ENCODE measurements at regions not wholly inside any gene's neighbourhood (a gene's known extent, or its start where the extent isn't known, plus 50 kb on each side); places are given as distances from the start of the nearest gene placed in this dataset.

- no peaks in the 10 kb centered on the region for H4K20me1 ChIP-seq (ENCODE audit: control insufficient read depth, extremely low read depth, insufficient read depth, low read length)
- no peak overlapping the region for H3K27ac ChIP-seq (ENCODE audit: insufficient read depth, low read length)
- no peak overlapping the region for H2AFZ ChIP-seq (ENCODE audit: low read length)
Observed at GRCh38 chr3:153615863-153616262, 453.8 kb downstream of the RAP2B start.

GRCh38 chr3:153617463-153617862 is 455.4 kb downstream of the RAP2B start:
- Histone ChIP-seq H2AFZ (ENCODE audit: low read length) (no peak overlapping the region), H3K36me3 (ENCODE audit: control insufficient read depth, insufficient read depth, low read length) (no peaks in the 10 kb centered on the region), H3K4me2 (ENCODE audit: extremely low read depth, insufficient read depth, low read length) (no peak overlapping the region), H3K4me1 (ENCODE audit: control insufficient read depth, extremely low read depth, insufficient read depth, low read length) (peaks cover 4% of the 10 kb centered on the region), H3K9me3 (ENCODE audit: control insufficient read depth, insufficient read depth, low read depth, low read length) (no peaks in the 10 kb centered on the region), H3K9ac (ENCODE audit: insufficient read depth, low read length) (no peak overlapping the region), H3K27me3 (ENCODE audit: control insufficient read depth, insufficient read depth, low read length) (no peaks in the 10 kb centered on the region), H4K20me1 (ENCODE audit: control insufficient read depth, extremely low read depth, insufficient read depth, low read length) (no peaks in the 10 kb centered on the region), H3K27ac (ENCODE audit: insufficient read depth, low read length) (no peak overlapping the region), H3K4me3 (replicated peaks in 1 of 4; ENCODE audit: control extremely low read depth in 1 of 4, insufficient read depth in 1 of 4, low read depth in 3 of 4, low read length in 4 of 4) (no peak overlapping the region), H3K79me2 (ENCODE audit: control insufficient read depth, insufficient read depth, low read length) (no peaks in the 10 kb centered on the region)
- TF ChIP-seq EZH2 (IDR thresholded peaks at IDR 0.05; ENCODE audit: low read length, missing control alignments): no peak
- TF ChIP-seq, protein P1, sequence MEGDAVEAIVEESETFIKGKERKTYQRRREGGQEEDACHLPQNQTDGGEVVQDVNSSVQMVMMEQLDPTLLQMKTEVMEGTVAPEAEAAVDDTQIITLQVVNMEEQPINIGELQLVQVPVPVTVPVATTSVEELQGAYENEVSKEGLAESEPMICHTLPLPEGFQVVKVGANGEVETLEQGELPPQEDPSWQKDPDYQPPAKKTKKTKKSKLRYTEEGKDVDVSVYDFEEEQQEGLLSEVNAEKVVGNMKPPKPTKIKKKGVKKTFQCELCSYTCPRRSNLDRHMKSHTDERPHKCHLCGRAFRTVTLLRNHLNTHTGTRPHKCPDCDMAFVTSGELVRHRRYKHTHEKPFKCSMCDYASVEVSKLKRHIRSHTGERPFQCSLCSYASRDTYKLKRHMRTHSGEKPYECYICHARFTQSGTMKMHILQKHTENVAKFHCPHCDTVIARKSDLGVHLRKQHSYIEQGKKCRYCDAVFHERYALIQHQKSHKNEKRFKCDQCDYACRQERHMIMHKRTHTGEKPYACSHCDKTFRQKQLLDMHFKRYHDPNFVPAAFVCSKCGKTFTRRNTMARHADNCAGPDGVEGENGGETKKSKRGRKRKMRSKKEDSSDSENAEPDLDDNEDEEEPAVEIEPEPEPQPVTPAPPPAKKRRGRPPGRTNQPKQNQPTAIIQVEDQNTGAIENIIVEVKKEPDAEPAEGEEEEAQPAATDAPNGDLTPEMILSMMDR (conservative IDR thresholded peaks at IDR 0.05 in 1 of 2, IDR thresholded peaks at IDR 0.05 in 1 of 2; ENCODE audit: low read depth in 1 of 2, low read length in 2 of 2): no peak
- DNase-seq (ENCODE audit: low read depth in 2 of 2): no peak

More at GRCh38 chr3:153615863-153616262, 453.8 kb downstream of the RAP2B start:
- H3K79me2 ChIP-seq (ENCODE audit: control insufficient read depth, insufficient read depth, low read length): no peaks in the 10 kb centered on the region
- H3K9me3 ChIP-seq (ENCODE audit: control insufficient read depth, insufficient read depth, low read depth, low read length): no peaks in the 10 kb centered on the region
- no peak for TF ChIP-seq EZH2 (IDR thresholded peaks at IDR 0.05; ENCODE audit: low read length, missing control alignments)
- TF ChIP-seq, protein P1 (conservative IDR thresholded peaks at IDR 0.05 in 1 of 2, IDR thresholded peaks at IDR 0.05 in 1 of 2; ENCODE audit: low read depth in 1 of 2, low read length in 2 of 2): no peak
- peaks cover 4% of the 10 kb centered on the region for H3K4me1 ChIP-seq (ENCODE audit: control insufficient read depth, extremely low read depth, insufficient read depth, low read length)
- no peak overlapping the region for H3K9ac ChIP-seq (ENCODE audit: insufficient read depth, low read length)
- no peak overlapping the region for H3K4me2 ChIP-seq (ENCODE audit: extremely low read depth, insufficient read depth, low read length)
- no peaks in the 10 kb centered on the region for H3K27me3 ChIP-seq (ENCODE audit: control insufficient read depth, insufficient read depth, low read length)
- H3K4me3 ChIP-seq (replicated peaks in 1 of 4; ENCODE audit: control extremely low read depth in 1 of 4, insufficient read depth in 1 of 4, low read depth in 3 of 4, low read length in 4 of 4): no peak overlapping the region
- H3K36me3 ChIP-seq (ENCODE audit: control insufficient read depth, insufficient read depth, low read length): no peaks in the 10 kb centered on the region
- no peak for DNase-seq (ENCODE audit: low read depth in 2 of 2)

DNA sequence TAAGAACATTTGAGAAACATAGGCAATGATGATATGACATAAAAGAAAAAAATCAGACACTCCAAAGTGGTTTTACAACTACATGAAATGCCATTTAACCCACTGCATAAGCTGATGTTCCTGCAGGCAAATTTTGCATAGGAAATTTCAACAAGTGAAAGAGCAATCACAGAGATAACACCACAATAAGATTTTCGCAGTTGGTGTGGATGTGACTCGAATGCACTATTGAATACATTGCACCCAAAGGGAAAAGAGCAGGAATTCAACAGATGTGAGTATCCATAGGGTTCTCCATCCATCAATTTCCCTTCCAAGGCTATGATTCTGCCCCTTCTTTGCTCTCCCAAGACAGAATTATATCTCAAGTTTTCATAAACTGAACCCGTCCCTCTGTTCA is 456.1 kb downstream of the RAP2B start:
- Histone ChIP-seq H2AFZ (ENCODE audit: low read length) (no peak overlapping the region), H3K4me3 (replicated peaks in 1 of 4; ENCODE audit: control extremely low read depth in 1 of 4, insufficient read depth in 1 of 4, low read depth in 3 of 4, low read length in 4 of 4) (no peak overlapping the region), H3K27me3 (ENCODE audit: control insufficient read depth, insufficient read depth, low read length) (no peaks in the 10 kb centered on the region), H3K9ac (ENCODE audit: insufficient read depth, low read length) (no peak overlapping the region), H4K20me1 (ENCODE audit: control insufficient read depth, extremely low read depth, insufficient read depth, low read length) (no peaks in the 10 kb centered on the region), H3K9me3 (ENCODE audit: control insufficient read depth, insufficient read depth, low read depth, low read length) (no peaks in the 10 kb centered on the region), H3K79me2 (ENCODE audit: control insufficient read depth, insufficient read depth, low read length) (no peaks in the 10 kb centered on the region), H3K4me1 (ENCODE audit: control insufficient read depth, extremely low read depth, insufficient read depth, low read length) (peaks cover 4% of the 10 kb centered on the region), H3K27ac (ENCODE audit: insufficient read depth, low read length) (no peak overlapping the region), H3K4me2 (ENCODE audit: extremely low read depth, insufficient read depth, low read length) (no peak overlapping the region), H3K36me3 (ENCODE audit: control insufficient read depth, insufficient read depth, low read length) (no peaks in the 10 kb centered on the region)
- TF ChIP-seq EZH2 (IDR thresholded peaks at IDR 0.05; ENCODE audit: low read length, missing control alignments): no peak
- TF ChIP-seq, protein P1 (conservative IDR thresholded peaks at IDR 0.05 in 1 of 2, IDR thresholded peaks at IDR 0.05 in 1 of 2; ENCODE audit: low read depth in 1 of 2, low read length in 2 of 2): no peak
- DNase-seq (ENCODE audit: low read depth in 2 of 2): no peak

Data from fibroblast of lung (primary cell).